Spleen (tissue), 7 donors: ENCODE measurements at regions not wholly inside any gene's neighbourhood (a gene's known extent, or its start where the extent isn't known, plus 50 kb on each side); places are given as distances from the start of the nearest gene placed in this dataset.

Experiments used
- CTCF ChIP-seq, 11 experiments: fragments of 200-600 bp in 7 of 11; fragments of 450-650 bp in 4 of 11; sonication (generic) in 4 of 11; IDR thresholded peaks in 8 of 11; conservative IDR thresholded peaks in 3 of 11; 1 replicate in 7 of 11; 2 replicates in 4 of 11; pipeline versions ENCODE4 v1.4.0 to v1.8.0; 2016 to 2021; ENCODE audit warnings: antibody characterized with exemption in 11 of 11, inconsistent platforms in 4 of 11, mild to moderate bottlenecking in 1 of 11
- POLR2A ChIP-seq, 3 donors: fragments of 450-650 bp; IDR thresholded peaks; one replicate each; pipeline ENCODE4 v1.5.1; 2017; ENCODE audit warnings: antibody characterized with exemption in 3 of 3, mild to moderate bottlenecking in 1 of 3
- POLR2AphosphoS5 ChIP-seq, 3 donors: sonication (generic); formaldehyde crosslinking; IDR thresholded peaks; one replicate each; pipeline ENCODE4 v1.5.1; 2017; ENCODE audit warnings: antibody characterized with exemption in 3 of 3
- donor health status: DM: no; HTN: no; CAD: no; lungs with moderate emphysema.
- donor health status: DM: no; HTN: no; CAD: no.
- donor health status: DM: no; HTN: no; CAD: no.

GRCh38 chr10:31749301-31749700 is 179.3 kb downstream of the ARHGAP12 start:
- TF ChIP-seq POLR2A (IDR thresholded peaks at IDR 0.05) (no peak), CTCF (IDR thresholded peaks at IDR 0.05 in 8 of 11, conservative IDR thresholded peaks at IDR 0.05 in 3 of 11) (no peak), POLR2AphosphoS5 (IDR thresholded peaks at IDR 0.05) (no peak)
